WTC11 (cell line): ENCODE measurements at regions not wholly inside any gene's neighbourhood (a gene's known extent, or its start where the extent isn't known, plus 50 kb on each side); places are given as distances from the start of the nearest gene placed in this dataset.

Experiments
- ATAC-seq: fragments of 200-7000 bp; cut with Tn5 transposase; 2 replicates; pipeline ENCODE4 v1.10.0; 2021; ENCODE audit warnings: mild to moderate bottlenecking, moderate library complexity
- CTCF ChIA-PET: fragments of 300-600 bp; sonication (Branson Sonifier 250); formaldehyde crosslinking; loops from one replicate; lab custom pipeline; 2021; ENCODE audit warnings: antibody characterized with exemption; lab: Charles Lee
- POLR2A ChIA-PET: fragments of 350-600 bp; sonication (Branson Sonifier 250); formaldehyde crosslinking; loops from one replicate; lab custom pipeline; 2021; ENCODE audit warnings: antibody characterized with exemption; lab: Charles Lee
- DNase-seq: peaks from one replicate; pipeline ENCODE4 v3.0.0; 2021; ENCODE audit warnings: low spot score
- H3K27ac Mint-ChIP-seq: 2 replicates; pipeline ENCODE4 v1.8.0; 2021; ENCODE audit warnings: mixed read lengths
- H3K27me3 Mint-ChIP-seq: 2 replicates; pipeline ENCODE4 v1.8.0; 2021; ENCODE audit warnings: low read depth, mild to moderate bottlenecking, moderate library complexity, mixed read lengths
- H3K36me3 Mint-ChIP-seq: 2 replicates; pipeline ENCODE4 v1.8.0; 2021; ENCODE audit warnings: mixed read lengths
- H3K4me1 Mint-ChIP-seq: 2 replicates; pipeline ENCODE4 v1.8.0; 2022; ENCODE audit warnings: mixed read lengths
- H3K4me3 Mint-ChIP-seq: 2 replicates; pipeline ENCODE4 v1.8.0; 2021; ENCODE audit warnings: mild to moderate bottlenecking, moderate library complexity, mixed read lengths
- H3K9me3 Mint-ChIP-seq: 2 replicates; pipeline ENCODE4 v1.8.0; 2021; ENCODE audit warnings: mixed read lengths
- ARID4B ChIP-seq: sonication (generic); formaldehyde crosslinking; IDR thresholded peaks from 2 replicates; pipeline ENCODE4 v1.8.0; 2023; ENCODE audit warnings: missing genetic modification reagents, mild to moderate bottlenecking, borderline replicate concordance
- CTCF ChIP-seq: fragments of 200-600 bp; IDR thresholded peaks from 2 replicates; pipeline ENCODE4 v1.8.0; 2022; ENCODE audit warnings: antibody characterized with exemption
- E2F4 ChIP-seq: sonication (generic); formaldehyde crosslinking; IDR thresholded peaks from 2 replicates; pipeline ENCODE4 v1.8.1; 2022; ENCODE audit warnings: low read depth, mild to moderate bottlenecking, moderate library complexity, missing genetic modification reagents, borderline replicate concordance
- EMX1 ChIP-seq: fragments of 250-450 bp; sonication (Bioruptor Pico); IDR thresholded peaks from 2 replicates; pipeline ENCODE4 v1.8.0; 2021; ENCODE audit warnings: mild to moderate bottlenecking
- ETV6 ChIP-seq: sonication (generic); formaldehyde crosslinking; IDR thresholded peaks from 2 replicates; pipeline ENCODE4 v1.8.1; 2022; ENCODE audit warnings: mild to moderate bottlenecking, missing genetic modification reagents
- FOXJ3 ChIP-seq: sonication (generic); formaldehyde crosslinking; IDR thresholded peaks from 2 replicates; pipeline ENCODE4 v1.9.0; 2021; ENCODE audit warnings: missing genetic modification reagents, mild to moderate bottlenecking, borderline replicate concordance
- IRF2 ChIP-seq: sonication (generic); formaldehyde crosslinking; IDR thresholded peaks from 2 replicates; pipeline ENCODE4 v1.8.0; 2022; ENCODE audit warnings: low read depth, missing genetic modification reagents, borderline replicate concordance
- JUN ChIP-seq: sonication (generic); formaldehyde crosslinking; IDR thresholded peaks from 2 replicates; pipeline ENCODE4 v1.8.0; 2023; ENCODE audit warnings: mild to moderate bottlenecking, missing genetic modification reagents
- MAX ChIP-seq: sonication (generic); formaldehyde crosslinking; IDR thresholded peaks from 2 replicates; pipeline ENCODE4 v1.8.0; 2022; ENCODE audit warnings: mild to moderate bottlenecking, missing genetic modification reagents
- MYBL2 ChIP-seq: sonication (generic); formaldehyde crosslinking; IDR thresholded peaks from 2 replicates; pipeline ENCODE4 v1.8.1; 2023; ENCODE audit warnings: mild to moderate bottlenecking, moderate library complexity, missing genetic modification reagents
- NFE2L1 ChIP-seq: sonication (generic); formaldehyde crosslinking; IDR thresholded peaks from 2 replicates; pipeline ENCODE4 v1.8.1; 2023; ENCODE audit warnings: missing genetic modification reagents
- NR1H2 ChIP-seq: sonication (generic); formaldehyde crosslinking; IDR thresholded peaks from 2 replicates; pipeline ENCODE4 v1.9.0; 2021; ENCODE audit warnings: mild to moderate bottlenecking, moderate library complexity, missing genetic modification reagents
- NR2C2 ChIP-seq: sonication (generic); formaldehyde crosslinking; IDR thresholded peaks from 2 replicates; pipeline ENCODE4 v1.8.0; 2022; ENCODE audit warnings: mild to moderate bottlenecking, missing genetic modification reagents
- OVOL2 ChIP-seq: fragments of 250-450 bp; sonication (Bioruptor Pico); IDR thresholded peaks from 2 replicates; pipeline ENCODE4 v1.9.0; 2021; ENCODE audit warnings: mild to moderate bottlenecking, borderline replicate concordance
- RELA ChIP-seq: sonication (generic); formaldehyde crosslinking; IDR thresholded peaks from 2 replicates; pipeline ENCODE4 v1.8.1; 2022; ENCODE audit warnings: missing genetic modification reagents, mild to moderate bottlenecking, borderline replicate concordance
- RORB ChIP-seq: fragments of 250-450 bp; sonication (Bioruptor Pico); IDR thresholded peaks from 2 replicates; pipeline ENCODE4 v1.9.0; 2021; ENCODE audit warnings: mild to moderate bottlenecking
- USF2 ChIP-seq: sonication (generic); formaldehyde crosslinking; IDR thresholded peaks from 2 replicates; pipeline ENCODE4 v1.8.1; 2023; ENCODE audit warnings: mild to moderate bottlenecking, missing genetic modification reagents, moderate library complexity
- ZBTB21 ChIP-seq: sonication (generic); formaldehyde crosslinking; IDR thresholded peaks from 2 replicates; pipeline ENCODE4 v1.8.1; 2023; ENCODE audit warnings: mild to moderate bottlenecking, missing genetic modification reagents, borderline replicate concordance
- ZNF263 ChIP-seq: sonication (generic); formaldehyde crosslinking; IDR thresholded peaks from 2 replicates; pipeline ENCODE4 v1.8.1; 2022; ENCODE audit warnings: low read depth, mild to moderate bottlenecking, moderate library complexity, missing genetic modification reagents
- ZNF281 ChIP-seq: sonication (generic); formaldehyde crosslinking; IDR thresholded peaks from 2 replicates; pipeline ENCODE4 v1.8.0; 2023; ENCODE audit warnings: mild to moderate bottlenecking, missing genetic modification reagents
- ZNF396 ChIP-seq: fragments of 250-450 bp; sonication (Bioruptor Pico); IDR thresholded peaks from 2 replicates; pipeline ENCODE4 v1.8.0; 2021; ENCODE audit warnings: mild to moderate bottlenecking, moderate library complexity, borderline replicate concordance
- ZNF416 ChIP-seq: fragments of 250-450 bp; sonication (Bioruptor Pico); IDR thresholded peaks from 2 replicates; pipeline ENCODE4 v1.9.0; 2021; ENCODE audit warnings: mild to moderate bottlenecking, inconsistent platforms
- ZNF425 ChIP-seq: fragments of 250-450 bp; sonication (Bioruptor Pico); conservative IDR thresholded peaks from 2 replicates; pipeline ENCODE4 v1.9.0; 2021; ENCODE audit warnings: mild to moderate bottlenecking
- ZNF671 ChIP-seq: fragments of 250-450 bp; sonication (Bioruptor Pico); IDR thresholded peaks from 2 replicates; pipeline ENCODE4 v1.8.0; 2021; ENCODE audit warnings: mild to moderate bottlenecking

GRCh38 chr9:73558471-73558870 lies 406.8 kb downstream of the ANXA1 start:
- TF ChIP-seq MAX (CRISPR knock-in tag) (no peak), ZNF281 (CRISPR knock-in tag) (no peak), EMX1 (CRISPR knock-in tag) (no peak), NFE2L1 (CRISPR knock-in tag) (no peak), NR1H2 (CRISPR knock-in tag) (no peak), ZNF425 (CRISPR knock-in tag) (no peak), RELA (no peak), ZNF671 (CRISPR knock-in tag) (no peak), RORB (no peak), ZBTB21 (CRISPR knock-in tag) (no peak)
- ChIA-PET POLR2A (no interaction called here), CTCF (no interaction called here)
- Mint-ChIP-seq H3K36me3 (no peaks in the 10 kb centered on the region), H3K4me3 (no peak overlapping the region), H3K9me3 (peaks cover 4% of the 10 kb centered on the region), H3K27me3 (no peaks in the 10 kb centered on the region), H3K27ac (no peak overlapping the region), H3K4me1 (no peaks in the 10 kb centered on the region)
- DNase-seq: no peak
- ATAC-seq: no peak

GRCh38 chr9:73565026-73565425 lies 413.4 kb downstream of the ANXA1 start:
- ATAC-seq (no peak), DNase-seq (no peak)
- H3K9me3 Mint-ChIP-seq: peaks cover 13% of the 10 kb centered on the region
- H3K4me3 Mint-ChIP-seq: no peak overlapping the region
- CTCF ChIA-PET: no interaction called here
- H3K27ac Mint-ChIP-seq: no peak overlapping the region
- POLR2A ChIA-PET: no interaction called here
- no peaks in the 10 kb centered on the region for H3K27me3 Mint-ChIP-seq
- peaks cover 2% of the 10 kb centered on the region; the same call in 1 of the 2 replicates for H3K36me3 Mint-ChIP-seq
- H3K4me1 Mint-ChIP-seq: no peaks in the 10 kb centered on the region
- TF ChIP-seq E2F4 (CRISPR knock-in tag) (no peak), ZNF396 (CRISPR knock-in tag) (no peak), ZNF416 (CRISPR knock-in tag) (no peak), MYBL2 (no peak), IRF2 (CRISPR knock-in tag) (no peak), ETV6 (CRISPR knock-in tag) (no peak), CTCF (no peak), ZNF263 (no peak), USF2 (CRISPR knock-in tag) (no peak), JUN (CRISPR knock-in tag) (no peak), ARID4B (CRISPR knock-in tag) (no peak), NR2C2 (CRISPR knock-in tag) (no peak), OVOL2 (CRISPR knock-in tag) (no peak), MAX (CRISPR knock-in tag) (no peak), FOXJ3 (CRISPR knock-in tag) (no peak)
